ENCODE measurements at regions not wholly inside any gene's neighbourhood (a gene's known extent, or its start where the extent isn't known, plus 50 kb on each side); places are given as distances from the start of the nearest gene placed in this dataset.
A peak's percentile ranks its signal among the peaks of the same experiment; 100 is the strongest.

DNA sequence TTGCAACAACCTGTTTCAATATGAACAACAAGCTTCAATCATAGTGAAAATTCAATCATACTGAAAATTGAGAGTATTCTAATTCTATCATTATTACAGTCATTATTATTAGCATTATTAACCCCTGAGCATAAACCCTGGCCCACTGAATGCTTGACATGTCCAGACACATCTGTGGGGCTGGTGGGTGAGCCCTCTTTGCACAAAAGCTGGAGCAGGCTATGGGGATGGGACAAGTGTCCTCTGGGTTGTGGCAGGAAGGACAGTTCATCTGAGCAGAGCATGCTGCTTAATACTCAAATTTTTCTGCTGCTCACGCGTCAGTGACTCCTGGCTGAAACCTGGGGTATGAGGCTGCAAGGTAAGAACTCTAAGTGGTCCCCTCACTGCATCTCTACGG lies 451.1 kb upstream of the POU3F3 start:
- no peaks in the 10 kb centered on the region for H3K36me3 ChIP-seq (replicated peaks in 1 of 2)
- no peak overlapping the region for H3K27ac ChIP-seq
- H3K4me1 ChIP-seq (replicated peaks in 1 of 2): no peaks in the 10 kb centered on the region
- no peak overlapping the region for H3K4me3 ChIP-seq
- H3K9me3 ChIP-seq (replicated peaks in 1 of 3): no peaks in the 10 kb centered on the region
- TF ChIP-seq, protein P1, sequence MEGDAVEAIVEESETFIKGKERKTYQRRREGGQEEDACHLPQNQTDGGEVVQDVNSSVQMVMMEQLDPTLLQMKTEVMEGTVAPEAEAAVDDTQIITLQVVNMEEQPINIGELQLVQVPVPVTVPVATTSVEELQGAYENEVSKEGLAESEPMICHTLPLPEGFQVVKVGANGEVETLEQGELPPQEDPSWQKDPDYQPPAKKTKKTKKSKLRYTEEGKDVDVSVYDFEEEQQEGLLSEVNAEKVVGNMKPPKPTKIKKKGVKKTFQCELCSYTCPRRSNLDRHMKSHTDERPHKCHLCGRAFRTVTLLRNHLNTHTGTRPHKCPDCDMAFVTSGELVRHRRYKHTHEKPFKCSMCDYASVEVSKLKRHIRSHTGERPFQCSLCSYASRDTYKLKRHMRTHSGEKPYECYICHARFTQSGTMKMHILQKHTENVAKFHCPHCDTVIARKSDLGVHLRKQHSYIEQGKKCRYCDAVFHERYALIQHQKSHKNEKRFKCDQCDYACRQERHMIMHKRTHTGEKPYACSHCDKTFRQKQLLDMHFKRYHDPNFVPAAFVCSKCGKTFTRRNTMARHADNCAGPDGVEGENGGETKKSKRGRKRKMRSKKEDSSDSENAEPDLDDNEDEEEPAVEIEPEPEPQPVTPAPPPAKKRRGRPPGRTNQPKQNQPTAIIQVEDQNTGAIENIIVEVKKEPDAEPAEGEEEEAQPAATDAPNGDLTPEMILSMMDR (IDR thresholded peaks at IDR 0.05): no peak
- TF ChIP-seq POLR2A (IDR thresholded peaks at IDR 0.05): no peak
- intact Hi-C loops (cut with DNase I): no loop called here
- no peak for DNase-seq
- WGBS, 4 donors: 75 to 86% (median 81%) methylated on average over 3 of the region's 3 CpGs
- no peaks in the 10 kb centered on the region for H3K27me3 ChIP-seq

DNA sequence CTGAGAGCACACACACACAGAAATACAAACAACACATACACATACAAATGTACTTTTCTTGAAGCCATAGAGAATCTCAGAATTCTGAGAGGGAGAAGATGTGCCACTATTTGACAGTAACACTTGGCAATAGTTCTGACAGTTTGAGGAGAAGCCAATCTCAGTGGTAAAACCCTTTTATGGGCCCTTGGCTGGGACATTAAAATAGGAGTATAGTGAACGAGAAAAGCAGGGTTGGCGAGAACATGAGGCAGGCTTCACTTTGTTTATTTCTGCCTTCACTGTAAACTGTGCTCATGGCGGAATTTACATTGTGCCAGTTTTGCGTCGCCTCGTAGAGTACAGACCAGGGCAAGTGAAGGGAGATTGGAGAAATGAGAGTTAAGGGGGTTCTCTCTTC lies 449.4 kb upstream of the POU3F3 start:
- intact Hi-C loops (cut with DNase I): no loop called here
- H3K9me3 ChIP-seq (replicated peaks in 1 of 3): no peaks in the 10 kb centered on the region
- H3K4me3 ChIP-seq: no peak overlapping the region
- H3K27me3 ChIP-seq: no peaks in the 10 kb centered on the region
- no peaks in the 10 kb centered on the region for H3K4me1 ChIP-seq (replicated peaks in 1 of 2)
- H3K36me3 ChIP-seq (replicated peaks in 1 of 2): no peaks in the 10 kb centered on the region
- H3K27ac ChIP-seq: no peak overlapping the region
- DNase-seq: no peak
- 82 to 87% (median 84%) methylated on average over 6 of the region's 6 CpGs for WGBS, 4 donors
- TF ChIP-seq POLR2A (IDR thresholded peaks at IDR 0.05): no peak
- TF ChIP-seq, protein P1 (IDR thresholded peaks at IDR 0.05): no peak

DNA sequence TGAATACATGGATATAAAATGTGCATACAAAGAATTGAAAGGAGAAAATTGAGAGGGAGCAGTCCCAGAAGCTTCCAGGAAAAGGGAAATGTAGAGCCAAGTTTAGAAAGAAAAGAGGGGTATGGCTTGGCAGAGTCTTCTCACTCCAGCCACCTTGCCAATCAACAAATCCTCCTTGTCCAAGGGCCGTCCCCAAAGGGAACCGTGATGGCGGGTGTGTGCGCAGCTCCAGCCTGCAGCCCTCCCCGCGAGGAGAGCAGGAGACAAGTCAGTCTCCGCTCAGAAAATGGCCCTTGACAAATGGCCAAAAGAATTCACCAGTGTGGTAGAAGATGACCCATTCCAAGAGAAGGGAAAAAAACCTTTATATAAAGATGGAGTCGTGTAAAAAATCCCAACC lies 448.3 kb upstream of the POU3F3 start:
- no peaks in the 10 kb centered on the region for H3K27me3 ChIP-seq
- 75 to 85% (median 83%) methylated on average over 8 of the region's 8 CpGs for WGBS, 4 donors
- no peak overlapping the region for H3K27ac ChIP-seq
- DNase-seq: no peak
- no peaks in the 10 kb centered on the region for H3K36me3 ChIP-seq (replicated peaks in 1 of 2)
- no peak overlapping the region for H3K4me3 ChIP-seq
- intact Hi-C loops (cut with DNase I): no loop called here
- no peaks in the 10 kb centered on the region for H3K4me1 ChIP-seq (replicated peaks in 1 of 2)
- TF ChIP-seq POLR2A (IDR thresholded peaks at IDR 0.05): no peak
- TF ChIP-seq, protein P1 (IDR thresholded peaks at IDR 0.05): no peak
- no peaks in the 10 kb centered on the region for H3K9me3 ChIP-seq (replicated peaks in 1 of 3)

DNA sequence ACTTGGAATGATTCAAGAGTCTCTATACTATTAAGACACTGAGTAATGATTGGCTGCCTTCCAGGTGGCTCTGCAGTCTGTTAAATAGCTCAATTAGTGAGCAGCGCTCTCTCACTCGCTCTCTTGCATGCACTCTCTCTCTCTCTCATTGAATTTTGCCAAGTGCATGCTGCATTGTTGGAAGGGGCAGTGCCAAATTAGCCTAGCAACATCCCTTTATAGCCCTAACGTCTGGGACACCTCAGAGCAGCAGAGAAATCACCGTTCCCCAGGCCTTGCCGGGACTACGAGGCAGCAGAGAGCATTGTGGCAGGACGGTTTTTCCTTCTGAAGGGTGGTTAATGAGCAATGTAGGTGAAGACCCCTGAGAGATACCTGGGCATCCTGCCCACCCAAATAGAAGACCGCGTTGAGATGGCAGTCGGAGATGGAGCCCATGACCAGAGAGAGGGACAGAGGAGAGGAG lies 447.6 kb upstream of the POU3F3 start:
- Histone ChIP-seq H3K4me1 (replicated peaks in 1 of 2) (no peaks in the 10 kb centered on the region), H3K36me3 (replicated peaks in 1 of 2) (no peaks in the 10 kb centered on the region), H3K27me3 (no peaks in the 10 kb centered on the region), H3K27ac (no peak overlapping the region), H3K9me3 (replicated peaks in 1 of 3) (no peaks in the 10 kb centered on the region), H3K4me3 (no peak overlapping the region)
- 57 to 79% (median 60%) methylated on average over 7 to 10 of the region's 10 CpGs for WGBS, 4 donors
- intact Hi-C loops (cut with DNase I): no loop called here
- TF ChIP-seq, protein P1 (IDR thresholded peaks at IDR 0.05): no peak
- TF ChIP-seq POLR2A (IDR thresholded peaks at IDR 0.05): no peak
- peak in 1 of 7 donors; percentile 63 for DNase-seq
